H9 (cell line): ENCODE measurements at regions not wholly inside any gene's neighbourhood (a gene's known extent, or its start where the extent isn't known, plus 50 kb on each side); places are given as distances from the start of the nearest gene placed in this dataset.

Source experiments
- DNase-seq: peaks from one replicate; pipeline ENCODE4 v3.0.0-alpha.2; 2017
- H2AFZ ChIP-seq: one replicate; pipeline ENCODE4 v1.6.1; 2013; ENCODE audit warnings: mild to moderate bottlenecking, low read length, control low read depth, moderate library complexity
- H2AK5ac ChIP-seq: 2 replicates; pipeline ENCODE4 v1.6.1; 2013; ENCODE audit warnings: low read length, control low read depth, mixed read lengths; ENCODE audit not compliant: insufficient read length
- H2BK120ac ChIP-seq: one replicate; pipeline ENCODE4 v1.6.1; 2013; ENCODE audit warnings: low read depth, mild to moderate bottlenecking, low read length, control low read depth, inconsistent platforms; ENCODE audit not compliant: poor library complexity, severe bottlenecking
- H2BK12ac ChIP-seq: 2 replicates; pipeline ENCODE4 v1.6.1; 2013; ENCODE audit warnings: low read length, control low read depth, mixed read lengths, low read depth; ENCODE audit not compliant: insufficient read length
- H2BK15ac ChIP-seq: 2 replicates; pipeline ENCODE4 v1.6.1; 2013; ENCODE audit warnings: low read depth, low read length, control low read depth
- H2BK20ac ChIP-seq: one replicate; pipeline ENCODE4 v1.6.1; 2013; ENCODE audit warnings: low read depth, mild to moderate bottlenecking, low read length, control low read depth, inconsistent platforms; ENCODE audit not compliant: poor library complexity, severe bottlenecking
- H2BK5ac ChIP-seq: 2 replicates; pipeline ENCODE4 v1.6.1; 2013; ENCODE audit warnings: low read length, control low read depth, mixed read lengths; ENCODE audit not compliant: insufficient read length
- H3K14ac ChIP-seq: 2 replicates; pipeline ENCODE4 v1.6.1; 2013; ENCODE audit warnings: low read length, control low read depth; ENCODE audit not compliant: insufficient read depth
- H3K18ac ChIP-seq: 2 replicates; pipeline ENCODE4 v1.6.1; 2013; ENCODE audit warnings: low read depth, mild to moderate bottlenecking, mixed read lengths, low read length, control low read depth; ENCODE audit not compliant: insufficient read length
- H3K23ac ChIP-seq: 2 replicates; pipeline ENCODE4 v1.6.1; 2013; ENCODE audit warnings: low read length, control low read depth, mixed read lengths, low read depth; ENCODE audit not compliant: insufficient read length
- H3K23me2 ChIP-seq: 2 replicates; pipeline ENCODE4 v1.6.1; 2013; ENCODE audit warnings: low read depth, mild to moderate bottlenecking, mixed read lengths, low read length, control low read depth; ENCODE audit not compliant: insufficient read length, poor library complexity, severe bottlenecking
- H3K27ac ChIP-seq: 2 replicates; pipeline ENCODE4 v1.5.1; 2013; ENCODE audit warnings: low read length, control low read depth, mixed read lengths, low read depth; ENCODE audit not compliant: insufficient read length
- H3K27me3 ChIP-seq: 2 replicates; pipeline ENCODE4 v1.6.1; 2013; ENCODE audit warnings: low read length, control low read depth, inconsistent platforms; ENCODE audit not compliant: insufficient read depth
- H3K4ac ChIP-seq: 2 replicates; pipeline ENCODE4 v1.6.1; 2013; ENCODE audit warnings: low read depth, mild to moderate bottlenecking, control low read depth, inconsistent platforms, low read length, moderate library complexity
- H3K4me1 ChIP-seq: 2 replicates; pipeline ENCODE4 v1.6.1; 2013; ENCODE audit warnings: low read length, control low read depth, inconsistent platforms; ENCODE audit not compliant: insufficient read depth
- H3K4me2 ChIP-seq: 2 replicates; pipeline ENCODE4 v1.6.1; 2013; ENCODE audit warnings: low read length, control low read depth, mixed read lengths; ENCODE audit not compliant: insufficient read length, insufficient read depth
- H3K56ac ChIP-seq: 2 replicates; pipeline ENCODE4 v1.6.1; 2013; ENCODE audit warnings: low read depth, mild to moderate bottlenecking, mixed read lengths, low read length, control low read depth; ENCODE audit not compliant: insufficient read length
- H3K79me1 ChIP-seq: 2 replicates; pipeline ENCODE4 v1.6.1; 2013; ENCODE audit warnings: low read depth, mild to moderate bottlenecking, moderate library complexity, low read length, control low read depth, inconsistent platforms; ENCODE audit not compliant: insufficient read depth, poor library complexity, severe bottlenecking
- H3K79me2 ChIP-seq: 2 replicates; pipeline ENCODE4 v1.6.1; 2013; ENCODE audit warnings: low read length, control low read depth, inconsistent platforms; ENCODE audit not compliant: insufficient read depth
- H3K9ac ChIP-seq: 2 replicates; pipeline ENCODE4 v1.6.1; 2013; ENCODE audit warnings: low read length, control low read depth, mixed read lengths; ENCODE audit not compliant: insufficient read length; ENCODE audit errors: extremely low read depth
- H3K9me3 ChIP-seq: one replicate; pipeline ENCODE4 v1.6.1; 2013; ENCODE audit warnings: low read depth, low read length, inconsistent platforms; ENCODE audit not compliant: control insufficient read depth
- H3T11ph ChIP-seq: one replicate; pipeline ENCODE4 v1.6.1; 2013; ENCODE audit warnings: mild to moderate bottlenecking, low read length, control low read depth, inconsistent platforms
- H4K20me1 ChIP-seq: one replicate; pipeline ENCODE4 v1.6.1; 2013; ENCODE audit not compliant: control insufficient read depth, insufficient read length, insufficient read depth
- H4K5ac ChIP-seq: 2 replicates; pipeline ENCODE4 v1.6.1; 2013; ENCODE audit warnings: low read depth, mild to moderate bottlenecking, mixed read lengths, low read length, control low read depth; ENCODE audit not compliant: insufficient read length
- H4K8ac ChIP-seq: replicated peaks from 2 replicates; pipeline ENCODE4 v1.6.1; 2013; ENCODE audit warnings: low read length, control low read depth, mixed read lengths, low read depth; ENCODE audit not compliant: insufficient read length
- H4K91ac ChIP-seq: 2 replicates; pipeline ENCODE4 v1.6.1; 2013; ENCODE audit warnings: low read depth, mild to moderate bottlenecking, moderate library complexity, mixed read lengths, low read length, control low read depth; ENCODE audit not compliant: insufficient read length
- H3K27ac Mint-ChIP-seq, 3 experiments: 2 replicates in 2 of 3; 3 replicates in 1 of 3; pipeline ENCODE4 v1.8.0; 2020 to 2021; ENCODE audit warnings: mixed read lengths in 3 of 3, mild to moderate bottlenecking in 1 of 3, moderate library complexity in 1 of 3
- H3K27me3 Mint-ChIP-seq: 2 replicates; pipeline ENCODE4 v1.8.0; 2021; ENCODE audit warnings: low read depth, mild to moderate bottlenecking, moderate library complexity, mixed read lengths
- H3K36me3 Mint-ChIP-seq, 3 experiments: 2 replicates in 2 of 3; 3 replicates in 1 of 3; pipeline ENCODE4 v1.8.0; 2020 to 2021; ENCODE audit warnings: low read depth in 3 of 3, mixed read lengths in 3 of 3; ENCODE audit not compliant: insufficient read depth in 1 of 3
- H3K4me1 Mint-ChIP-seq, 2 experiments: 2 replicates each; pipeline ENCODE4 v1.8.0; 2020; ENCODE audit warnings: mixed read lengths in 2 of 2
- H3K4me3 Mint-ChIP-seq, 2 experiments: 2 replicates in 1 of 2; 3 replicates in 1 of 2; pipeline ENCODE4 v1.8.0; 2020 to 2021; ENCODE audit warnings: mild to moderate bottlenecking in 2 of 2, mixed read lengths in 2 of 2, moderate library complexity in 1 of 2
- H3K9me3 Mint-ChIP-seq, 2 experiments: 2 replicates in 1 of 2; 3 replicates in 1 of 2; pipeline ENCODE4 v1.8.0; 2020; ENCODE audit warnings: mild to moderate bottlenecking in 2 of 2, mixed read lengths in 2 of 2, moderate library complexity in 1 of 2
- CTCF ChIP-seq: fragments of 200-600 bp; sonication (generic); conservative IDR thresholded peaks from 3 replicates; pipeline ENCODE4 v1.8.0; 2021; ENCODE audit warnings: antibody characterized with exemption, mild to moderate bottlenecking
- WGBS: extraction: QIAGEN DNeasy Blood & Tissue Kit; methylation state at CpG from one replicate; pipeline ENCODE4 v1.1.7; 2013; ENCODE audit warnings: missing lambda C conversion rate, low lambda C conversion rate, mixed read lengths; ENCODE audit not compliant: insufficient read length; ENCODE audit errors: extremely low coverage; 5-methylcytosine and 5-hydroxymethylcytosine counted together

- no peak for TF ChIP-seq CTCF
- Histone ChIP-seq H2BK120ac (no peak overlapping the region), H3K14ac (no peak overlapping the region), H3K79me1 (no peaks in the 10 kb centered on the region), H3K27me3 (no peaks in the 10 kb centered on the region), H3K23me2 (no peaks in the 10 kb centered on the region), H3K4ac (no peak overlapping the region), H2BK5ac (no peak overlapping the region), H4K20me1 (no peaks in the 10 kb centered on the region), H3K27ac (no peak overlapping the region), H3T11ph (no peak overlapping the region), H3K56ac (no peak overlapping the region), H3K4me2 (no peak overlapping the region), H2BK20ac (no peak overlapping the region), H4K5ac (no peak overlapping the region), H3K9me3 (no peaks in the 10 kb centered on the region), H4K91ac (no peak overlapping the region), H3K4me1 (no peaks in the 10 kb centered on the region), H3K18ac (no peak overlapping the region), H2AFZ (no peak overlapping the region), H2AK5ac (no peak overlapping the region), H3K23ac (no peak overlapping the region), H4K8ac (no peak overlapping the region), H3K9ac (no peak overlapping the region), H2BK15ac (no peak overlapping the region), H3K79me2 (no peaks in the 10 kb centered on the region), H2BK12ac (no peak overlapping the region)
- no CpG with 5 or more reads among the region's 2 CpGs for WGBS
- no peaks in the 10 kb centered on the region for H3K36me3 Mint-ChIP-seq
- no peak overlapping the region for H3K4me3 Mint-ChIP-seq
- H3K27me3 Mint-ChIP-seq, result no peaks in the 10 kb centered on the region
- no peaks in the 10 kb centered on the region for H3K4me1 Mint-ChIP-seq
- DNase-seq, result no peak
- no peak overlapping the region for H3K27ac Mint-ChIP-seq
- H3K9me3 Mint-ChIP-seq, result no peaks in the 10 kb centered on the region
These were observed 431.7 kb upstream of the IRAK1BP1 start for GRCh38 chr6:78435671-78436070.
